ENCODE measurements at regions not wholly inside any gene's neighbourhood (a gene's known extent, or its start where the extent isn't known, plus 50 kb on each side); places are given as distances from the start of the nearest gene placed in this dataset.

GRCh38 chr15:66894363-66894762 lies 171.0 kb upstream of the SMAD3 start:
- TF ChIP-seq CTCF (IDR thresholded peaks at IDR 0.05) (no peak), POLR2AphosphoS5 (IDR thresholded peaks at IDR 0.05) (no peak)

Measured in prostate gland (tissue), 2 donors.